HG03045 (cell line): ENCODE measurements at regions not wholly inside any gene's neighbourhood (a gene's known extent, or its start where the extent isn't known, plus 50 kb on each side); places are given as distances from the start of the nearest gene placed in this dataset.
"Not testable (repeated sequence)": the region's sequence is repeated elsewhere in the genome, so short reads cannot be mapped to it uniquely, and the experiment has no call there.

Experiments used
- ATAC-seq: cut with Tn5 transposase; IDR thresholded peaks from one replicate; pipeline ENCODE4 v1.9.1; 2021; ENCODE audit warnings: mild to moderate bottlenecking, moderate library complexity; ENCODE audit not compliant: unreplicated experiment

GRCh38 chr14:85883966-85884365, 354.0 kb downstream of the FLRT2 start:
- no peak for ATAC-seq

- ATAC-seq: no peak
Observed at GRCh38 chr14:85883101-85883500, 353.2 kb downstream of the FLRT2 start.

- no peak for ATAC-seq
Observed at GRCh38 chr14:85881935-85882334, 352.0 kb downstream of the FLRT2 start.

- ATAC-seq: no peak
Observed at GRCh38 chr14:85878874-85879273, 348.9 kb downstream of the FLRT2 start.

GRCh38 chr14:85873006-85873405, 343.1 kb downstream of the FLRT2 start:
- no peak for ATAC-seq

GRCh38 chr14:85867450-85867849, 337.5 kb downstream of the FLRT2 start:
- no peak for ATAC-seq

- ATAC-seq: no peak
Observed at GRCh38 chr14:85865701-85866100, 335.8 kb downstream of the FLRT2 start.

GRCh38 chr14:85858634-85859033, 328.7 kb downstream of the FLRT2 start:
- ATAC-seq: no peak

- no peak for ATAC-seq
Observed at GRCh38 chr14:85856430-85856829, 326.5 kb downstream of the FLRT2 start.

- ATAC-seq: no peak
Observed at GRCh38 chr14:85853996-85854526, 324.1 kb downstream of the FLRT2 start.

GRCh38 chr14:85852906-85853305, 323.0 kb downstream of the FLRT2 start:
- no peak for ATAC-seq

GRCh38 chr14:85852123-85852522, 322.2 kb downstream of the FLRT2 start:
- not testable (repeated sequence) for ATAC-seq

GRCh38 chr14:85830549-85830948, 300.6 kb downstream of the FLRT2 start:
- not testable (repeated sequence) for ATAC-seq

- ATAC-seq: not testable (repeated sequence)
Observed at GRCh38 chr14:85829601-85830000, 299.7 kb downstream of the FLRT2 start.

- ATAC-seq: no peak
Observed at GRCh38 chr14:85824526-85824925, 294.6 kb downstream of the FLRT2 start.

GRCh38 chr14:85822236-85822635, 292.3 kb downstream of the FLRT2 start:
- no peak for ATAC-seq

- ATAC-seq: no peak
Observed at GRCh38 chr14:85817430-85817829, 287.5 kb downstream of the FLRT2 start.

GRCh38 chr14:85813040-85813439, 283.1 kb downstream of the FLRT2 start:
- no peak for ATAC-seq

- no peak for ATAC-seq
Observed at GRCh38 chr14:85811340-85811739, 281.4 kb downstream of the FLRT2 start.

- ATAC-seq: no peak
Observed at GRCh38 chr14:85799668-85800067, 269.7 kb downstream of the FLRT2 start.

- no peak for ATAC-seq
Observed at GRCh38 chr14:85798856-85799255, 268.9 kb downstream of the FLRT2 start.

GRCh38 chr14:85793533-85793932, 263.6 kb downstream of the FLRT2 start:
- ATAC-seq: no peak

GRCh38 chr14:85789506-85789905, 259.6 kb downstream of the FLRT2 start:
- ATAC-seq: no peak
